ENCODE measurements at regions not wholly inside any gene's neighbourhood (a gene's known extent, or its start where the extent isn't known, plus 50 kb on each side); places are given as distances from the start of the nearest gene placed in this dataset.
A peak's percentile ranks its signal among the peaks of the same experiment; 100 is the strongest.

- TF ChIP-seq EGR1 (IDR thresholded peaks at IDR 0.05) = no peak
- TF ChIP-seq TCF12 (IDR thresholded peaks at IDR 0.05; ENCODE audit: low read depth) = no peak
- no peak for TF ChIP-seq CREB1 (IDR thresholded peaks at IDR 0.05; ENCODE audit: low read depth)
- TF ChIP-seq RAD21 (IDR thresholded peaks at IDR 0.05; ENCODE audit: low read depth) = no peak
- no peak for TF ChIP-seq TAF1 (IDR thresholded peaks at IDR 0.05; ENCODE audit: low read depth)
- no peak for TF ChIP-seq NFIC (IDR thresholded peaks at IDR 0.05)
Observed at GRCh38 chr21:35933466-35933865, 126.9 kb downstream of the SETD4 start.

GRCh38 chr21:35932232-35932911, 128.0 kb downstream of the SETD4 start:
- TF ChIP-seq CREB1 (IDR thresholded peaks at IDR 0.05; ENCODE audit: low read depth) (no peak), YY1 (IDR thresholded peaks at IDR 0.05; ENCODE audit: low read depth) (no peak), TCF12 (IDR thresholded peaks at IDR 0.05; ENCODE audit: low read depth) (no peak), NFIC (IDR thresholded peaks at IDR 0.05) (0 out of 2 replicates have a peak, but pooled peaks have one; percentile 19), REST (IDR thresholded peaks at IDR 0.05; ENCODE audit: low read depth) (no peak), CEBPB (IDR thresholded peaks at IDR 0.05) (no peak), TAF1 (IDR thresholded peaks at IDR 0.05; ENCODE audit: low read depth) (no peak), FOXM1 (IDR thresholded peaks at IDR 0.05; ENCODE audit: borderline replicate concordance, low read depth) (no peak)

- TF ChIP-seq USF1 (IDR thresholded peaks at IDR 0.05) (no peak), EGR1 (IDR thresholded peaks at IDR 0.05) (no peak), FOXM1 (IDR thresholded peaks at IDR 0.05; ENCODE audit: borderline replicate concordance, low read depth) (no peak), RAD21 (IDR thresholded peaks at IDR 0.05; ENCODE audit: low read depth) (no peak), MAX (IDR thresholded peaks at IDR 0.05) (no peak), CREB1 (IDR thresholded peaks at IDR 0.05; ENCODE audit: low read depth) (no peak), TAF1 (IDR thresholded peaks at IDR 0.05; ENCODE audit: low read depth) (no peak), CEBPB (IDR thresholded peaks at IDR 0.05) (no peak), EP300 (IDR thresholded peaks at IDR 0.05; ENCODE audit: borderline replicate concordance) (no peak), YY1 (IDR thresholded peaks at IDR 0.05; ENCODE audit: low read depth) (no peak), TEAD4 (IDR thresholded peaks at IDR 0.05) (no peak), NFIC (IDR thresholded peaks at IDR 0.05) (no peak), REST (IDR thresholded peaks at IDR 0.05; ENCODE audit: low read depth) (no peak), ZBTB7A (IDR thresholded peaks at IDR 0.05; ENCODE audit: low read depth) (no peak), TCF12 (IDR thresholded peaks at IDR 0.05; ENCODE audit: low read depth) (no peak)
Observed at GRCh38 chr21:35929901-35930300, 130.4 kb downstream of the SETD4 start.

- TF ChIP-seq ZBTB7A (IDR thresholded peaks at IDR 0.05; ENCODE audit: low read depth) (no peak), MAX (IDR thresholded peaks at IDR 0.05) (no peak), FOXM1 (IDR thresholded peaks at IDR 0.05; ENCODE audit: borderline replicate concordance, low read depth) (no peak), TEAD4 (IDR thresholded peaks at IDR 0.05) (no peak), EP300 (IDR thresholded peaks at IDR 0.05; ENCODE audit: borderline replicate concordance) (no peak), TAF1 (IDR thresholded peaks at IDR 0.05; ENCODE audit: low read depth) (no peak), RAD21 (IDR thresholded peaks at IDR 0.05; ENCODE audit: low read depth) (no peak), TCF12 (IDR thresholded peaks at IDR 0.05; ENCODE audit: low read depth) (no peak), USF1 (IDR thresholded peaks at IDR 0.05) (no peak), CEBPB (IDR thresholded peaks at IDR 0.05) (no peak), YY1 (IDR thresholded peaks at IDR 0.05; ENCODE audit: low read depth) (no peak), NFIC (IDR thresholded peaks at IDR 0.05) (no peak), REST (IDR thresholded peaks at IDR 0.05; ENCODE audit: low read depth) (no peak)
Observed at GRCh38 chr21:35927262-35927661, 133.1 kb downstream of the SETD4 start.

Measured in Ishikawa (cell line).